Kidney (tissue), 13 donors: ENCODE measurements at regions not wholly inside any gene's neighbourhood (a gene's known extent, or its start where the extent isn't known, plus 50 kb on each side); places are given as distances from the start of the nearest gene placed in this dataset.

ENCODE experiments used
- DNase-seq, 5 donors: peaks; one replicate each; pipeline ENCODE4 v3.0.0-alpha.2; 2013 to 2020
- FAIRE-seq: peaks from 2 replicates; lab custom pipeline; 2012; peaks lifted over from hg19 to GRCh38; lab: Jason Lieb, UNC
- H3K27ac ChIP-seq, 2 donors: one replicate each; pipeline ENCODE4 v1.7.0; 2013; ENCODE audit warnings: low read depth in 2 of 2, low read length in 2 of 2, inconsistent platforms in 1 of 2
- H3K27me3 ChIP-seq: one replicate; pipeline ENCODE4 v1.7.1; 2013; ENCODE audit warnings: low read length, inconsistent platforms; ENCODE audit not compliant: control insufficient read depth, insufficient read depth
- H3K36me3 ChIP-seq, 3 donors: one replicate each; pipeline versions ENCODE4 v1.7.0 to v1.7.1; 2013; ENCODE audit warnings: low read length in 3 of 3, control low read depth in 1 of 3, inconsistent platforms in 1 of 3; ENCODE audit not compliant: insufficient read depth in 3 of 3, control insufficient read depth in 2 of 3
- H3K4me1 ChIP-seq, 3 donors: one replicate each; pipeline versions ENCODE4 v1.7.0 to v1.7.1; 2013; ENCODE audit warnings: low read length in 3 of 3, inconsistent platforms in 1 of 3, low read depth in 1 of 3; ENCODE audit not compliant: control insufficient read depth in 2 of 3, insufficient read depth in 2 of 3
- H3K4me3 ChIP-seq, 3 donors: one replicate each; pipeline versions ENCODE4 v1.7.0 to v1.8.1; 2013; ENCODE audit warnings: low read length in 3 of 3, control low read depth in 1 of 3, inconsistent platforms in 1 of 3
- H3K9ac ChIP-seq, 3 donors: one replicate each; pipeline versions ENCODE4 v1.7.0 to v1.7.1; 2013; ENCODE audit warnings: low read length in 3 of 3, control low read depth in 1 of 3, inconsistent platforms in 1 of 3
- H3K9me3 ChIP-seq, 3 donors: one replicate each; pipeline versions ENCODE4 v1.7.0 to v1.7.1; 2013; ENCODE audit warnings: low read length in 3 of 3, control low read depth in 1 of 3, inconsistent platforms in 1 of 3; ENCODE audit not compliant: control insufficient read depth in 2 of 3, insufficient read depth in 1 of 3
- CTCF ChIP-seq: IDR thresholded peaks from 3 replicates; pipeline ENCODE4 v1.5.1; 2012; ENCODE audit warnings: mild to moderate bottlenecking, moderate library complexity, borderline replicate concordance; ENCODE audit not compliant: insufficient read depth; ENCODE audit errors: extremely low read depth
- intact Hi-C: fragments of 100-400 bp; cut with DNase I; formaldehyde crosslinking; loops from one replicate; pipeline ENCODE4 v1.11.1; 2022
- donor health status: control.
- donor health status: control.
- donor health status: control.
- donor health status: control.
- donor health status: control.
- donor health status: DM: yes; HTN: yes; CAD: no.
- donor health status: Normal renal cell carcinoma (clear cell type).

- H3K9ac ChIP-seq = no peak overlapping the region
- no peaks in the 10 kb centered on the region for H3K36me3 ChIP-seq
- FAIRE-seq (no peak), DNase-seq (no peak)
- intact Hi-C loops = no loop called here
- no peaks in the 10 kb centered on the region for H3K4me1 ChIP-seq
- H3K27me3 ChIP-seq = no peaks in the 10 kb centered on the region
- H3K9me3 ChIP-seq = no peaks in the 10 kb centered on the region
- no peak overlapping the region for H3K4me3 ChIP-seq
- TF ChIP-seq CTCF = no peak
- H3K27ac ChIP-seq = no peak overlapping the region
Observed at GRCh38 chr6:1143655-1144054, 168.2 kb upstream of the FOXQ1 start.

GRCh38 chr6:1139155-1139890 lies 172.6 kb upstream of the FOXQ1 start:
- H3K27ac ChIP-seq = no peak overlapping the region
- H3K9me3 ChIP-seq = no peaks in the 10 kb centered on the region
- no peak overlapping the region for H3K4me3 ChIP-seq
- intact Hi-C loops = no loop called here
- no peak overlapping the region for H3K9ac ChIP-seq
- no peaks in the 10 kb centered on the region for H3K36me3 ChIP-seq
- TF ChIP-seq CTCF = no peak
- no peaks in the 10 kb centered on the region for H3K27me3 ChIP-seq
- DNase-seq (no peak), FAIRE-seq (no peak)
- peaks cover 0 to 5% (median 3%) of the 10 kb centered on the region in 3 donors for H3K4me1 ChIP-seq

GRCh38 chr6:1137849-1138248 lies 174.0 kb upstream of the FOXQ1 start:
- Histone ChIP-seq H3K9me3 (no peaks in the 10 kb centered on the region), H3K27me3 (no peaks in the 10 kb centered on the region), H3K4me3 (no peak overlapping the region), H3K4me1 (peaks cover 0 to 8% (median 3%) of the 10 kb centered on the region in 3 donors), H3K9ac (no peak overlapping the region), H3K36me3 (no peaks in the 10 kb centered on the region), H3K27ac (no peak overlapping the region)
- no peak for FAIRE-seq
- DNase-seq = no peak
- no peak for TF ChIP-seq CTCF
- intact Hi-C loops = no loop called here
